ENCODE measurements at regions not wholly inside any gene's neighbourhood (a gene's known extent, or its start where the extent isn't known, plus 50 kb on each side); places are given as distances from the start of the nearest gene placed in this dataset.

DNA sequence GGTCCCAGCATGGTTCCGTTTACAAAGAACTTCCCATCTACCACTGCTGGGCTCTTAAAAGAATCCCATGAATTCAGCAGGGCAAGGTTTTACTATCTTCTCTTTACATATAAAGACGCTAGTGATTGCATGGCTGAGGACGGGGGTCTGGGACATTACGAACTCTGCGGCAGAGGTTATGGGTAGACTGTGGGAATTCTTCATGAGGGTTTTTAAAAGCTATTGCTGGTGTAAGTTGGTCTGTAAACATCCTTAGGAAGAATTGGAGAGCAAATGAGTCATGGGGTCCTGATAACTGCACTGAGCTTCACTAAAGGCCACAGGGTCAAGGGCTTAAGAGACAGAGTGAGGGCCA lies 53.1 kb upstream of the TMEM72 start:
- DNase-seq, result no peak

DNA sequence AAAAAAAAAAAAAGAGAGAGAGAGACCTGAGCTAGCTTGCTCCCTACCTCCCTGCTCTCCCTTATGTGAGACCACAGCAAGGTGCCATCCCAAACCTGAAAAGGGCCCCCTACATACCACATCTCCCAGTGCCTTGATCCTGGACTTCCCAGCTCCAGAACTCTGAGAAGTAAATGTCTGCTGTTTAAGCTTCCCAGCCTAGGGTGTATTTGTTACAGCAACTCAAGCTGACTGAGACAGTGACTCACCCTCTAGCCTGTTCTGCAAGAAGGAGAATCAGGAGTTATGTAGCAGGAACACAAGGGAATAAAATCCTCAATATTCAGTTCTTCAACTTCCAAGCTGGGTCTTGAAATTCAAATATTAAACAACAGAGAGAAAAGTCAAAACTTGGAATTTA lies 52.1 kb upstream of the TMEM72 start:
- peak; percentile 27 for DNase-seq

DNA sequence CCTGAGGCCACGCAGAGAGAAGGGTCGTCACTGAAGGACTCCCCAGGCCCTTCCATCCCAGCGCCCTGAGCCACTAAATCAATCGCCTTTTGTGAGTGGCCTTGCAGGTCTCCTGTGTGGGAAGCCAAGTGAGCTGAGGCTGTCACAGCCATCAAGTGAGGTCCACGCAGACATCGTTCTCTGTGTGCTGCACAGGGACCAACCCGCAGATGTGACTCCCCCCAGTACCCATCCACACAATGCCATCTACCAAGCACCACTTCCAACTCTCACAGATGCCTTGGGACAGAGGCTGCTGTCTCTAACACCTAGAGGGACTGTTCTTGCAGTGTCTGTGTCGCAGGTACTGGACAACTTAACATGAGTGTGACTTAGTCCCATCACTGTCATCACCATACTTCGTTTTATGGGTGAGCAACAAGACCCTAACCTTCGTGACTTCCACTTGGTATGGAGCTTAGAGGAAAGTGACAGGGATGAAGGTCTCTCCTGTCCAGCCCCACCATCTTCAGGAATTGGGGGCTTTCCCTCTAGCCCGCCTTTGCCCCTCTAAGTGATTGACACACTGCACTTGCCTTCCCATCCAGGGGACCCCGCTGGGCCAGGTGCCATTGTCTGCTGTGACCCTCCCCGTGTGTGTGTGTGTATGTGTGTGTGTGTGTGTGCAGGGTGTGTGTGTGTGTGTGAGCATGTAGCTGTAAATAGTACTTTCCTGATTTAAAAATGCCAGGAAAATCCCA lies 51.4 kb upstream of the TMEM72 start:
- DNase-seq, result peak; percentile 37

DNA sequence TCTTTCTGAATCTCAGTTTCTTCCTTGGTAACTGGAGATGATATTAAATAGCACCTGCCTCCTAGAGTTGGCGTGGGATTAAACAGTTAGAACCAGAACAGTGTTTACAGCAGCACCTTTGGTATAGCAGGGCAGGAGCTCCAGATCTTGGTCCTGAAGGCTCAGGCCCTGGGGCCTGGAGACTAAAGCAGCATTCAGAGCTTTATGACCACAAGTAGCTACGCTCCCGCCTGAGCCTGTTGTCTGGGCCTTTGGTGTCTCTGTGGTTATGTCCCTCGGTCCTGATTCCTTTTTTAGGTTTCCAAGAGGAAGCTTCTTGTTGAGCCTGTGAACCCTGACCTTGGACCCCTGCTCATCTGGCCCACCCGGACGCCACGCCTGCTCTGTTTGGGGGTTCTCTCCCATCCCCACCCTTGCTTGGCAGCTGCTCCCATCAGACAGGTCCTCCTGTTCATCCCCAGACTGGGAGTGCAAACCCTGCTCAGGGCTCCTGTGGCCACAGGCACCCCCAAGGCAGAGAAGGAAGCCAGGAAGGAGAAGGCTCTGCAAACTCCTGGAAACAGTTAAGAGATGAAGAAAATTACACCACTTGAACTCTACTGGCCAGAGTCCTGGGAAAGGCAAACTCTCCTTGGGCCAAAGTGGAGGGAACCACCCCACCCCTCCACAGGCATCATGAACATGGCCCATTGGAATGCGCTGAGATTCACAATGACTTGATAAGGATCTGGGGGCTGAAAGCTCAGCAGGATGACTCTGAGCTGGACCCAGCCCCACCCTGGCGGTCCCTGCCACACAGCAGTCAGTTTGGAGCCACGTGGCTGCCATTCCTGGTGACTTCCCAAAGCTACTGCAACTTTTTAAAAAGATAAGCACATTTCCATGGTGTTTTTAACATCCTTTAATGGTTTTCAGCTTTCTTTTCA lies 50.1 kb upstream of the TMEM72 start:
- DNase-seq, result peak; percentile 89
